DND-41 (cell line): ENCODE measurements at regions not wholly inside any gene's neighbourhood (a gene's known extent, or its start where the extent isn't known, plus 50 kb on each side); places are given as distances from the start of the nearest gene placed in this dataset.

Source experiments
- ATAC-seq: fragments of 200-7000 bp; cut with Tn5 transposase; 3 replicates; pipeline ENCODE4 v1.9.1; 2021; ENCODE audit warnings: low read depth; ENCODE audit not compliant: insufficient read depth
- DNase-seq: peaks from one replicate; pipeline ENCODE4 v3.0.0-alpha.2; 2020
- H2AFZ ChIP-seq: 2 replicates; pipeline ENCODE4 v1.6.0; 2012; ENCODE audit warnings: low read depth, low read length
- H3K27ac ChIP-seq: 2 replicates; pipeline ENCODE4 v1.5.1; 2012; ENCODE audit warnings: low read length, inconsistent platforms
- H3K27me3 ChIP-seq: fragments of 200-600 bp; sonication (generic); 2 replicates; pipeline ENCODE4 v1.6.0; 2012; ENCODE audit warnings: low read length, mild to moderate bottlenecking, inconsistent platforms; ENCODE audit not compliant: insufficient read depth, poor library complexity
- H3K36me3 ChIP-seq: 2 replicates; pipeline ENCODE4 v1.5.1; 2012; ENCODE audit warnings: low read length, inconsistent platforms; ENCODE audit not compliant: insufficient read depth
- H3K4me1 ChIP-seq: 2 replicates; pipeline ENCODE4 v1.5.1; 2012; ENCODE audit warnings: mild to moderate bottlenecking, low read length; ENCODE audit not compliant: insufficient read depth
- H3K4me2 ChIP-seq: 2 replicates; pipeline ENCODE4 v1.6.0; 2012; ENCODE audit warnings: mild to moderate bottlenecking, moderate library complexity, low read length, inconsistent platforms; ENCODE audit not compliant: insufficient read depth
- H3K4me3 ChIP-seq, 2 experiments: fragments of 200-600 bp in 1 of 2; shearing (Covaris generic) in 1 of 2; 2 replicates each; pipeline ENCODE4 v1.5.1; 2012 to 2016; ENCODE audit warnings: inconsistent platforms in 2 of 2, low read length in 2 of 2, mild to moderate bottlenecking in 2 of 2, low read depth in 1 of 2, moderate library complexity in 1 of 2
- H3K79me2 ChIP-seq: 2 replicates; pipeline ENCODE4 v1.6.0; 2012; ENCODE audit warnings: low read length, inconsistent platforms; ENCODE audit not compliant: insufficient read depth
- H3K9ac ChIP-seq: 2 replicates; pipeline ENCODE4 v1.6.0; 2012; ENCODE audit warnings: low read depth, mild to moderate bottlenecking, inconsistent platforms, low read length, moderate library complexity
- H3K9me3 ChIP-seq: 2 replicates; pipeline ENCODE4 v1.5.1; 2012; ENCODE audit warnings: low read length, moderate library complexity, mild to moderate bottlenecking, inconsistent platforms; ENCODE audit not compliant: insufficient read depth, severe bottlenecking
- H4K20me1 ChIP-seq: 2 replicates; pipeline ENCODE4 v1.6.0; 2012; ENCODE audit warnings: low read length; ENCODE audit not compliant: insufficient read depth
- CTCF ChIP-seq: IDR thresholded peaks from 2 replicates; pipeline ENCODE4 v1.5.1; 2012; ENCODE audit warnings: borderline replicate concordance, low read length, moderate library complexity, mild to moderate bottlenecking; ENCODE audit not compliant: poor library complexity, severe bottlenecking; ENCODE audit errors: extremely low read depth
- EZH2 ChIP-seq: IDR thresholded peaks from 3 replicates; pipeline ENCODE4 v1.6.1; 2012; ENCODE audit warnings: borderline replicate concordance, low read depth, mild to moderate bottlenecking, moderate library complexity, low read length, inconsistent platforms; ENCODE audit not compliant: severe bottlenecking

- no peak overlapping the region for H3K9ac ChIP-seq
- H3K27me3 ChIP-seq, result no peaks in the 10 kb centered on the region
- no peaks in the 10 kb centered on the region for H3K79me2 ChIP-seq
- TF ChIP-seq EZH2, result no peak
- no peak for TF ChIP-seq CTCF
- H2AFZ ChIP-seq, result no peak overlapping the region
- no peaks in the 10 kb centered on the region for H3K9me3 ChIP-seq
- no peaks in the 10 kb centered on the region for H3K4me1 ChIP-seq
- no peak overlapping the region for H3K4me2 ChIP-seq
- DNase-seq (no peak), ATAC-seq (no peak)
- no peak overlapping the region for H3K4me3 ChIP-seq
- no peaks in the 10 kb centered on the region for H3K36me3 ChIP-seq
- H3K27ac ChIP-seq, result no peak overlapping the region
- no peaks in the 10 kb centered on the region for H4K20me1 ChIP-seq
Measured at GRCh38 chr6:81491454-81492101, 260.9 kb downstream of the TENT5A start.

- no peak overlapping the region for H3K27ac ChIP-seq
- TF ChIP-seq EZH2 (no peak), CTCF (no peak)
- no peak overlapping the region for H3K4me2 ChIP-seq
- no peak overlapping the region for H3K4me3 ChIP-seq
- no peaks in the 10 kb centered on the region for H3K27me3 ChIP-seq
- H3K36me3 ChIP-seq, result no peaks in the 10 kb centered on the region
- no peak overlapping the region for H3K9ac ChIP-seq
- H4K20me1 ChIP-seq, result no peaks in the 10 kb centered on the region
- H2AFZ ChIP-seq, result no peak overlapping the region
- no peak for ATAC-seq
- H3K79me2 ChIP-seq, result no peaks in the 10 kb centered on the region
- no peaks in the 10 kb centered on the region for H3K9me3 ChIP-seq
- no peaks in the 10 kb centered on the region for H3K4me1 ChIP-seq
- no peak for DNase-seq
Measured at GRCh38 chr6:81487489-81487888, 265.0 kb downstream of the TENT5A start.

GRCh38 chr6:81486234-81486633 lies 266.2 kb downstream of the TENT5A start:
- H3K4me3 ChIP-seq, result no peak overlapping the region
- no peak for DNase-seq
- no peak overlapping the region for H3K9ac ChIP-seq
- H4K20me1 ChIP-seq, result no peaks in the 10 kb centered on the region
- H3K27me3 ChIP-seq, result no peaks in the 10 kb centered on the region
- no peaks in the 10 kb centered on the region for H3K9me3 ChIP-seq
- no peaks in the 10 kb centered on the region for H3K4me1 ChIP-seq
- H3K4me2 ChIP-seq, result no peak overlapping the region
- no peaks in the 10 kb centered on the region for H3K36me3 ChIP-seq
- no peak for ATAC-seq
- TF ChIP-seq CTCF (no peak), EZH2 (no peak)
- H3K27ac ChIP-seq, result no peak overlapping the region
- H2AFZ ChIP-seq, result no peak overlapping the region
- no peaks in the 10 kb centered on the region for H3K79me2 ChIP-seq
